ENCODE measurements at regions not wholly inside any gene's neighbourhood (a gene's known extent, or its start where the extent isn't known, plus 50 kb on each side); places are given as distances from the start of the nearest gene placed in this dataset.
"Not testable (repeated sequence)": the region's sequence is repeated elsewhere in the genome, so short reads cannot be mapped to it uniquely, and the experiment has no call there.

DNA sequence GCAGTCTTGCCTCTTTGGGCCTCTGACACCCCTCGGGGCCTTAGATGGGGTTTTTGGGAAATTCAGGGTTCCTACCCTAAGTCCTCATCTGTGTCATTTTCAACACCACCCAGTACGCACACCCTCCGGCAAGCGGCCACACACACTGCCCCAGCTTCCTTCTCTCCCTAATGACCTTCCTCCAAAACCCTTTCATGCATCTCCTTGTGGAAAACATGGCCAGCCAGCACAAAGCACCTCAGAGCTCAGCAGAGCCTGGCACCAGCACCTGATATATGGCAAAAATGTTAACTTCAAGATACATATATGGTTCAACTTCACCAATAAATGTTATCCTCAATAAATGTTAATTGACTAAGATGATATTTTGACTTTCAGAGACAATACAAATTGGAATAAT is 59.3 kb upstream of the GPR31 start:
- TF ChIP-seq, protein P1, sequence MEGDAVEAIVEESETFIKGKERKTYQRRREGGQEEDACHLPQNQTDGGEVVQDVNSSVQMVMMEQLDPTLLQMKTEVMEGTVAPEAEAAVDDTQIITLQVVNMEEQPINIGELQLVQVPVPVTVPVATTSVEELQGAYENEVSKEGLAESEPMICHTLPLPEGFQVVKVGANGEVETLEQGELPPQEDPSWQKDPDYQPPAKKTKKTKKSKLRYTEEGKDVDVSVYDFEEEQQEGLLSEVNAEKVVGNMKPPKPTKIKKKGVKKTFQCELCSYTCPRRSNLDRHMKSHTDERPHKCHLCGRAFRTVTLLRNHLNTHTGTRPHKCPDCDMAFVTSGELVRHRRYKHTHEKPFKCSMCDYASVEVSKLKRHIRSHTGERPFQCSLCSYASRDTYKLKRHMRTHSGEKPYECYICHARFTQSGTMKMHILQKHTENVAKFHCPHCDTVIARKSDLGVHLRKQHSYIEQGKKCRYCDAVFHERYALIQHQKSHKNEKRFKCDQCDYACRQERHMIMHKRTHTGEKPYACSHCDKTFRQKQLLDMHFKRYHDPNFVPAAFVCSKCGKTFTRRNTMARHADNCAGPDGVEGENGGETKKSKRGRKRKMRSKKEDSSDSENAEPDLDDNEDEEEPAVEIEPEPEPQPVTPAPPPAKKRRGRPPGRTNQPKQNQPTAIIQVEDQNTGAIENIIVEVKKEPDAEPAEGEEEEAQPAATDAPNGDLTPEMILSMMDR (IDR thresholded peaks at IDR 0.05) = not testable (repeated sequence)
- TF ChIP-seq POLR2A, POLR2AphosphoS5 (IDR thresholded peaks at IDR 0.05): not testable (repeated sequence)
